ENCODE measurements at regions not wholly inside any gene's neighbourhood (a gene's known extent, or its start where the extent isn't known, plus 50 kb on each side); places are given as distances from the start of the nearest gene placed in this dataset.

DNA sequence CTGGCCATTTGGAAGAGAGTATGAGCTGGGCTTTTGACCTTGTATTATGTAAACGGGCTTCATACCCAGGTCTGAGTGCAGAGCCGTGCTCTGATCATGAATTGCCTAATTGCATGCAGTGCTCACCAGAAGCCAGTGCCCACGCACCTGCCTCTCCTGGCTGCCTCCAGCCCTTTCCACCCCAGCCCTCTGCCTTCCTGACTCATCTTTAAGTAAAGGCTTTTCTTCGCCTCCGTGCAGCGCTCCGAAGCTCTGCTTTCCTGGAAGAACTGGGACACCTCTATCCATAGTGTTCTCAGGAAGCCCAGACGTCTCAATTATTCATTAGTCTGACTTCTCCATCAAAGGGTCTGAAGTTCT is 413.7 kb downstream of the PTPRU start:
- TF ChIP-seq GATA2 (IDR thresholded peaks at IDR 0.05; ENCODE audit: low read depth, low read length) (no peak), GATA3 (IDR thresholded peaks at IDR 0.05; ENCODE audit: low read depth, low read length) (no peak)

Measured in SH-SY5Y (cell line).